PFSK-1 (cell line): ENCODE measurements at regions not wholly inside any gene's neighbourhood (a gene's known extent, or its start where the extent isn't known, plus 50 kb on each side); places are given as distances from the start of the nearest gene placed in this dataset.

ENCODE experiments used
- POLR2AphosphoS5 ChIP-seq: IDR thresholded peaks from 2 replicates; pipeline ENCODE4 v1.6.1; 2012; ENCODE audit warnings: low read depth, mild to moderate bottlenecking, control low read depth, low read length, moderate library complexity
- TF ChIP-seq, protein P1 (sequence below), 2 experiments: IDR thresholded peaks; 2 replicates each; pipeline versions ENCODE4 v1.6.1 to v1.8.0; 2011 to 2012; ENCODE audit warnings: low read depth in 2 of 2, low read length in 2 of 2, control low read depth in 1 of 2, inconsistent platforms in 1 of 2, mild to moderate bottlenecking in 1 of 2, moderate library complexity in 1 of 2; ENCODE audit not compliant: insufficient read depth in 1 of 2

DNA sequence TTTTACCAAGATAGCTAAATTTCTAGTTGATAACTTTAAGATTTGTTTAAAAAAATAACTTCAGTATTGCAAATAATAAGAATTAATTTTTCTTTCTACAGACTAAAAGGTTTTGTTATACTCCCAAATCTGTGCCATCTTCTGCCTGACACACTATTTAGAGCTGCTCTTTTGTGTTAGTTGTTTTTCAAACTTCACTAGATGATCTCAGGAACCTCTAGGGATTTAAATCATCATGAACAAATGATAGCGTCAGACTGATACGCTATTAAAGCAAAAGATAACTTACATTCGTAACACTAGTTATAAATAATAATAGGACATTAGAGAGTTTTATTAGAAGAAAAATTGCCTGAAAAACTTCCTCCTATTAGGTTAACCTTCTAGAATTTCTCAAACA, 243.1 kb upstream of the CXADR start:
- TF ChIP-seq, protein P1, sequence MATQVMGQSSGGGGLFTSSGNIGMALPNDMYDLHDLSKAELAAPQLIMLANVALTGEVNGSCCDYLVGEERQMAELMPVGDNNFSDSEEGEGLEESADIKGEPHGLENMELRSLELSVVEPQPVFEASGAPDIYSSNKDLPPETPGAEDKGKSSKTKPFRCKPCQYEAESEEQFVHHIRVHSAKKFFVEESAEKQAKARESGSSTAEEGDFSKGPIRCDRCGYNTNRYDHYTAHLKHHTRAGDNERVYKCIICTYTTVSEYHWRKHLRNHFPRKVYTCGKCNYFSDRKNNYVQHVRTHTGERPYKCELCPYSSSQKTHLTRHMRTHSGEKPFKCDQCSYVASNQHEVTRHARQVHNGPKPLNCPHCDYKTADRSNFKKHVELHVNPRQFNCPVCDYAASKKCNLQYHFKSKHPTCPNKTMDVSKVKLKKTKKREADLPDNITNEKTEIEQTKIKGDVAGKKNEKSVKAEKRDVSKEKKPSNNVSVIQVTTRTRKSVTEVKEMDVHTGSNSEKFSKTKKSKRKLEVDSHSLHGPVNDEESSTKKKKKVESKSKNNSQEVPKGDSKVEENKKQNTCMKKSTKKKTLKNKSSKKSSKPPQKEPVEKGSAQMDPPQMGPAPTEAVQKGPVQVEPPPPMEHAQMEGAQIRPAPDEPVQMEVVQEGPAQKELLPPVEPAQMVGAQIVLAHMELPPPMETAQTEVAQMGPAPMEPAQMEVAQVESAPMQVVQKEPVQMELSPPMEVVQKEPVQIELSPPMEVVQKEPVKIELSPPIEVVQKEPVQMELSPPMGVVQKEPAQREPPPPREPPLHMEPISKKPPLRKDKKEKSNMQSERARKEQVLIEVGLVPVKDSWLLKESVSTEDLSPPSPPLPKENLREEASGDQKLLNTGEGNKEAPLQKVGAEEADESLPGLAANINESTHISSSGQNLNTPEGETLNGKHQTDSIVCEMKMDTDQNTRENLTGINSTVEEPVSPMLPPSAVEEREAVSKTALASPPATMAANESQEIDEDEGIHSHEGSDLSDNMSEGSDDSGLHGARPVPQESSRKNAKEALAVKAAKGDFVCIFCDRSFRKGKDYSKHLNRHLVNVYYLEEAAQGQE (IDR thresholded peaks at IDR 0.05; ENCODE audit: insufficient read depth in 1 of 2, low read depth in 2 of 2, low read length in 2 of 2), result no peak
- TF ChIP-seq POLR2AphosphoS5, result no peak
